Lung (tissue), 9 donors: ENCODE measurements at regions not wholly inside any gene's neighbourhood (a gene's known extent, or its start where the extent isn't known, plus 50 kb on each side); places are given as distances from the start of the nearest gene placed in this dataset.
"Not testable (repeated sequence)": the region's sequence is repeated elsewhere in the genome, so short reads cannot be mapped to it uniquely, and the experiment has no call there.

Source experiments
- ATAC-seq: fragments of 200-7000 bp; cut with Tn5 transposase; one replicate; pipeline ENCODE4 v1.9.1; 2020; ENCODE audit warnings: moderate number of reproducible peaks; ENCODE audit not compliant: insufficient read depth, low FRiP score
- DNase-seq, 3 donors: peaks; one replicate each; pipeline ENCODE4 v3.0.0-alpha.2; 2013 to 2017
- H3K27ac ChIP-seq, 2 donors: one replicate each; pipeline ENCODE4 v1.5.1; 2013; ENCODE audit warnings: mild to moderate bottlenecking in 2 of 2, moderate library complexity in 2 of 2, control low read depth in 1 of 2, inconsistent platforms in 1 of 2, low read depth in 1 of 2, low read length in 1 of 2
- H3K27me3 ChIP-seq, 3 donors: one replicate each; pipeline ENCODE4 v1.5.1; 2013; ENCODE audit warnings: low read length in 2 of 3; ENCODE audit not compliant: control insufficient read depth in 3 of 3, insufficient read depth in 3 of 3
- H3K36me3 ChIP-seq, 4 donors: one replicate each; pipeline ENCODE4 v1.5.1; 2013; ENCODE audit warnings: low read length in 4 of 4, mild to moderate bottlenecking in 1 of 4, moderate library complexity in 1 of 4; ENCODE audit not compliant: control insufficient read depth in 4 of 4, insufficient read depth in 4 of 4
- H3K4me1 ChIP-seq, 5 donors: one replicate each; pipeline ENCODE4 v1.5.1; 2013; ENCODE audit warnings: low read length in 5 of 5, mild to moderate bottlenecking in 2 of 5, moderate library complexity in 1 of 5; ENCODE audit not compliant: control insufficient read depth in 5 of 5, insufficient read depth in 5 of 5
- H3K4me3 ChIP-seq: one replicate; pipeline ENCODE4 v1.5.1; 2013; ENCODE audit warnings: mild to moderate bottlenecking, control low read depth, moderate library complexity
- H3K9ac ChIP-seq, 2 donors: one replicate each; pipeline ENCODE4 v1.5.1; 2013; ENCODE audit warnings: low read length in 2 of 2, control low read depth in 1 of 2; ENCODE audit not compliant: insufficient read depth in 1 of 2
- H3K9me3 ChIP-seq, 4 donors: one replicate each; pipeline ENCODE4 v1.5.1; 2013; ENCODE audit warnings: low read length in 3 of 4, mild to moderate bottlenecking in 1 of 4, moderate library complexity in 1 of 4; ENCODE audit not compliant: control insufficient read depth in 4 of 4, insufficient read depth in 3 of 4
- WGBS, 2 donors: extraction: QIAGEN DNeasy Blood & Tissue Kit; methylation state at CpG; one replicate each; pipeline ENCODE4 v1.1.7; 2013; 5-methylcytosine and 5-hydroxymethylcytosine counted together
- donor health status: Bipolar disorder and iron deficiency.
- donor health status: healthy.
- donor health status: DM: yes; HTN: yes; CAD: no.

DNA sequence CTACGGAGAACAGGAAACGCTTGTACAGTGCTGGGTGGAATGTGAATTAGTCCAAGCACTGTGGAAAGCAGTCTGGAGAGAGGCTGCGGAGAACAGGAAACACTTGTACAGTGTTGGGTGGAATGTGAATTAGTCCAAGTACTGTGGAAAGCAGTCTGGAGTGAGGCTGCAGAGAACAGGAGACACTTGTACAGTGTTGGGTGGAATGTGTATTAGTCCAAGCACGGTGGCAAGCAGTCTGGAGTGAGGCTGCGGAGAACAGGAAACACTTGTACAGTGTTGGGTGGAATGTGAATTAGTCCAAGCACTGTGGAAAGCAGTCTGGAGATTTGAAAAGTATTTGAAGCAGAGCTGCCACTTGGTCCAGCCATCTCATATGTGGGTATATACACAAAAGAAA lies 128.4 kb downstream of the POTEB start:
- WGBS, 2 donors: 30 to 39% methylated on average over 2 of the region's 5 CpGs
- H3K27ac ChIP-seq, H3K36me3 ChIP-seq, H3K4me1 ChIP-seq, H3K4me3 ChIP-seq, H3K27me3 ChIP-seq, ATAC-seq, H3K9ac ChIP-seq, DNase-seq, H3K9me3 ChIP-seq: not testable (repeated sequence)

DNA sequence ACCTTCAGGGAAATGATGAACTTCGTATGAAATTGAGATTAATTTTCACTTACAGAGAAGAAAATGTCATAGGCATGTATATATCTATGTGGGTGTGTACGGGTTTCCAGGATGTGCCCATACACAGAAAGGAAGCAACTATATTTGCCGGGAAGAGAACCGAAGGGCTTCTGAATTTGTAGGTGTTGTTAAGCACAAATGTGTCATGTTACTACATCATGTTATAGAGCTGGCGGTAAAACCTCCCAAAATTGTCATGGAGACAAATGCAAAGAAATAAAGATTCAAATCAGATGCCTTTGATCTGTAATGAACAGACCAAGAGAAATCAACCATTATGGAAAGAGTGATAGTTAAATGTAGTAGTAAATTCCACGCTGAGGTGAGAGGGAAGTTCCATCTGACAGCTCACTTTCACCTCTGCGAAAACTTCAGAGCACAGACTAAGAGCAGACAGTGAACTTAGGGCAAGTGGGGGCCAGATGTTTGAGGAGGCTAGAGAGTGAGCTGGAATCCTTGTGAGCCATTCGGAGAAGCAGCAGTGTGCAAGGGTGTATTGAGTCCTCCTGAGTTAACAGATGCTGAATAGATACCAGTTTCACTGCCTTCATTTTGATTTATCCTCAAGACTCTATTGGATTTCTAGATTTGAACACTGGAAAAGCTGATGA lies 133.2 kb downstream of the POTEB start:
- WGBS, 2 donors: 75 to 82% methylated on average over 4 of the region's 8 CpGs
- not testable (repeated sequence) for H3K4me3 ChIP-seq, H3K9me3 ChIP-seq, H3K9ac ChIP-seq, H3K36me3 ChIP-seq, H3K27ac ChIP-seq, ATAC-seq, DNase-seq, H3K27me3 ChIP-seq, H3K4me1 ChIP-seq

DNA sequence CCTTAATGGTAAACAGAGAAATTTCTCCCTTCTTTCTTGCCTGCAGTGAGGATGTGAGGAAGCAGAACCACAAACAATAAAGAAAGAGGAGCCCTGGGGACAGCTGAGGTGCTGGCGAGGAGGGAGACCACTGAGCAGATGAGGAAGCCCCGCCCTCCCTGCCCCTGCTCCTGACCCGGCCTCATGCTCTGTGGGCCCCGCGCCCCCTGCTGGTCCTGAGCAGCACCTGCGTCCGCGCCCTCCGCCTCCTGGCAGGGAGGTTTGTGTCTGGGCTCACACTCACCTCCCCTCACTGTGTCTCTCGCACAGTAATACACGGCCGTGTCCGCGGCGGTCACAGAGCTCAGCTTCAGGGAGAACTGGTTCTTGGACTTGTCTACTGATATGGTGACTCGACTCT lies 135.5 kb downstream of the POTEB start:
- H3K36me3 ChIP-seq, DNase-seq, H3K9me3 ChIP-seq, H3K9ac ChIP-seq, H3K4me3 ChIP-seq, H3K27ac ChIP-seq, H3K27me3 ChIP-seq, H3K4me1 ChIP-seq, ATAC-seq: not testable (repeated sequence)
- WGBS, 2 donors: 88 to 93% methylated on average over 6 to 7 of the region's 16 CpGs

DNA sequence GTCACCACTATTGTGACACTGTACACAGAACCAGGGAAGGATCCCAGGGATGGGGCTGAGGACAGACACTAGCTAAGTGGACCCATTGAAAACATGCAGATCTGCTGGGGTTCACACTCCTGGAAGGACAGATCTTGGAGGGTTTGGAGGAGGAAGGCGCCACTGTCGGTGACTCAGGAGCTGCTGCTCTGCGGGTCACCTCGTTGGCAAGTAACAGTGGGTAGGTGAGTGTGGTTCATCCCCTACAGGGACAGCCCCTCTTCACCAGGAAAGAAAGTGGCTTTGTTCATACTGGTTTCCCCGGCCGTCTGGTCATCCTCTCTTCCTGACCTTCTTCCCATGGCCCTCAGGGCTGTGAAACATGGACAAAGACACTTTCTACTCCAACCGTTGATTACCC lies 139.5 kb downstream of the POTEB start:
- not testable (repeated sequence) for H3K9me3 ChIP-seq, ATAC-seq, H3K4me3 ChIP-seq, H3K36me3 ChIP-seq, H3K4me1 ChIP-seq, H3K27me3 ChIP-seq, DNase-seq, H3K27ac ChIP-seq, H3K9ac ChIP-seq
- no CpG with 5 or more reads among the region's 7 CpGs for WGBS, 2 donors

DNA sequence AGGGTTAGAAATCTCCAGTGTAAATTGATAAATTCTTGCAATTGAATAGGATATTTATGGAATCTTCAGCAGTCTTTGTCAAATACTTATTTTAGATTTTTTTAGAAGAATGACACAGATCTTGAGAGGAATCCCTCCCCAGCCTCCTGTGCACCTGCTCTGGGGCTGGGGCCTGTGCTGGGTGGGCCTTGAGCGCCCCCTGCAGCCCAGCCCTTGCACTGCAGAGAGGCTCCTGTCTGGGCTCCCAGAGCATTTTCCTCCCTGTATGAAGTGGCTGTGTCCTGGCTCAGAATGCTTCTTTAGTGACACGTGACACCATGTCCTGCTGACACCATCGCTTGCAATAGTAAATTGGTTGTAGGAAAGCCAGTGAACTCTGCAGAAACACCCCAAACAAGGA lies 141.1 kb downstream of the POTEB start:
- H3K36me3 ChIP-seq, H3K27ac ChIP-seq, ATAC-seq, H3K9ac ChIP-seq, DNase-seq, H3K4me1 ChIP-seq, H3K4me3 ChIP-seq, H3K27me3 ChIP-seq, H3K9me3 ChIP-seq: not testable (repeated sequence)
- WGBS, 2 donors: no CpG with 5 or more reads among the region's 3 CpGs

DNA sequence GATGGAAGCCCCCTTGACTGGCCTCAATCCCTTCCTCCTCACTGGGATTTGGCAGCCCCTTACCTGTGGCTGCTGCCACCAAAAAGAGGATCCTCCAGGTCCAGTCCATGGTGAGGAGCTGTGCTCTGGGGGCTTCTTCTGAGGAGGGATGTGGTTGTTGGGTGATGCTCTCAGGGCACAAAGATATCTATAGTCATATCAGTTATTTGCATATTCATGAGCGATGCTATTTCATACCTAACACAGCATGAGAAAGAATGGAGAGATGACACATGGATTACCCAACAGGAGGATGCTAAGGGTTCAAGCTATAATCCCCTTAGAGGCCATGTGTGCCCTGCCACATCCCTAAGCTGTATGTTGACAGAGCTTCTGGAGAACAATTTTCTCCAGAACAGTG lies 141.7 kb downstream of the POTEB start:
- ATAC-seq, H3K4me3 ChIP-seq, H3K4me1 ChIP-seq, H3K9ac ChIP-seq, DNase-seq, H3K36me3 ChIP-seq, H3K27ac ChIP-seq, H3K27me3 ChIP-seq, H3K9me3 ChIP-seq: not testable (repeated sequence)
- no CpG with 5 or more reads among the region's 1 CpG for WGBS, 2 donors

DNA sequence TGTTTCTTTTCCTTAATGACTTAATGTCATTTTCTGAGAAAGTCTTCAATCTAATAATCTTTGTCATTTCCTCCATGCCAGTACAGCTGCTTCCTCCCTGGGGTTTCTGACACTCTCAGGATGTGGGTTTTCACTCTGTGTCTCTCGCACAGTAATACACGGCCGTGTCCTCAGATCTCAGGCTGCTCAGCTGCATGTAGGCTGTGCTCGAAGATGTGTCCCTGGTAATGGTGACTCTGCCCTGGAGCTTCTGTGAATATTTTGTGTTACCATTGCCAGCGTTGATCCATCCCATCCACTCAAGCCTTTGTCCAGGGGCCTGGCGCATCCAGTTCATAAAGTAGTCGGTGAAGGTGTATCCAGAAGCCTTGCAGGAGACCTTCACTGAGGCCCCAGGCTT lies 142.2 kb downstream of the POTEB start:
- not testable (repeated sequence) for H3K4me3 ChIP-seq, ATAC-seq, H3K36me3 ChIP-seq, H3K27ac ChIP-seq, H3K4me1 ChIP-seq, H3K9me3 ChIP-seq, H3K27me3 ChIP-seq, H3K9ac ChIP-seq, DNase-seq
- no CpG with 5 or more reads among the region's 7 CpGs for WGBS, 2 donors

DNA sequence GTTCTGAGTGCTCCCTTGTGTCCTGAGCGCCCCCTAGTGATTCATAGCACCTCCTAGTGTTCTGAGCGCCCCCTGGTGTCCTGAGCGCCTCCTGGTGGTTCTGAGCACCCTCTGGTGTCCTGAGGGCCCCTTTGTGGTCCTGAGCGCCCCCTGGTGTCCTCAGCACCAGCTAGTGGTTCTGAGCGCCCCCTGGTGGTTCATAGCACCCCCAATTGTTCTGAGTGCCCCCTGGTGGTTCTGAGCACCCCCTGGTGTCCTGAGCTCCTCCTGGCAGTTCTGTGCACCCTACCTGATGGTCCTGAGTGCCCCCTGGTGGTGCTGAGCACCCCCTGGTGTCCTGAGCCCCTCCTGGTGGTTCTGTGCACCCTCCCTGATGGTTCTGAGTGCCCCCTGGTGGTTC lies 146.0 kb downstream of the POTEB start:
- not testable (repeated sequence) for H3K4me1 ChIP-seq, ATAC-seq, H3K27ac ChIP-seq, H3K36me3 ChIP-seq, H3K9ac ChIP-seq, H3K4me3 ChIP-seq, H3K9me3 ChIP-seq, DNase-seq, H3K27me3 ChIP-seq
- no CpG with 5 or more reads among the region's 5 CpGs for WGBS, 2 donors
